ENCODE measurements at regions not wholly inside any gene's neighbourhood (a gene's known extent, or its start where the extent isn't known, plus 50 kb on each side); places are given as distances from the start of the nearest gene placed in this dataset.

DNA sequence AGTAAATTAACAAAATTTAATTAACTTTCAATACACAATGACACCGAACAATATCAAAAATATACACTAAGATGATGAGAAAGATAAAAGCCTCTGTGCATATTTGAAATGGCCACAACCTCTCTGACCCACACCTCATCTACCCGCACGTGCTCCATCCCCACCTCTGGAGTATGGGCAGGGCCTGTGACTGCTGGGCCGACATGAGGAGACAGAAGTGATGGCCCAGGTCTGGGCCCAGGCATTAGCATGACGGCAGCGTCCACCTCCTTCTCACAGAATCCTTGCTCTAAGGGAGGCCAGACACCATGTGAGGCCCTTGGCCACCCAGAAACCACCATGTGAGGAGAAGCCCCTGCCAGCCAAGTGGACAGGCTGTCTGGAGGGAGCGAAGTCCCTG is 122.1 kb upstream of the RNF32 start:
- TF ChIP-seq REST (IDR thresholded peaks at IDR 0.05) (no peak), JUND (IDR thresholded peaks at IDR 0.05) (no peak), YY1 (IDR thresholded peaks at IDR 0.05) (no peak), RAD21 (IDR thresholded peaks at IDR 0.05) (no peak), NR2F2 (IDR thresholded peaks at IDR 0.05) (no peak), TAF1 (conservative IDR thresholded peaks at IDR 0.05) (no peak), ZBTB33 (IDR thresholded peaks at IDR 0.05) (no peak), HNF4G (IDR thresholded peaks at IDR 0.05) (no peak), FOXA1 (IDR thresholded peaks at IDR 0.05) (no peak), FOXA2 (IDR thresholded peaks at IDR 0.05) (no peak), GABPA (IDR thresholded peaks at IDR 0.05 in 1 of 2, conservative IDR thresholded peaks at IDR 0.05 in 1 of 2) (no peak)
- TF ChIP-seq, protein P1, sequence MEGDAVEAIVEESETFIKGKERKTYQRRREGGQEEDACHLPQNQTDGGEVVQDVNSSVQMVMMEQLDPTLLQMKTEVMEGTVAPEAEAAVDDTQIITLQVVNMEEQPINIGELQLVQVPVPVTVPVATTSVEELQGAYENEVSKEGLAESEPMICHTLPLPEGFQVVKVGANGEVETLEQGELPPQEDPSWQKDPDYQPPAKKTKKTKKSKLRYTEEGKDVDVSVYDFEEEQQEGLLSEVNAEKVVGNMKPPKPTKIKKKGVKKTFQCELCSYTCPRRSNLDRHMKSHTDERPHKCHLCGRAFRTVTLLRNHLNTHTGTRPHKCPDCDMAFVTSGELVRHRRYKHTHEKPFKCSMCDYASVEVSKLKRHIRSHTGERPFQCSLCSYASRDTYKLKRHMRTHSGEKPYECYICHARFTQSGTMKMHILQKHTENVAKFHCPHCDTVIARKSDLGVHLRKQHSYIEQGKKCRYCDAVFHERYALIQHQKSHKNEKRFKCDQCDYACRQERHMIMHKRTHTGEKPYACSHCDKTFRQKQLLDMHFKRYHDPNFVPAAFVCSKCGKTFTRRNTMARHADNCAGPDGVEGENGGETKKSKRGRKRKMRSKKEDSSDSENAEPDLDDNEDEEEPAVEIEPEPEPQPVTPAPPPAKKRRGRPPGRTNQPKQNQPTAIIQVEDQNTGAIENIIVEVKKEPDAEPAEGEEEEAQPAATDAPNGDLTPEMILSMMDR (IDR thresholded peaks at IDR 0.05; ENCODE audit: low read depth, low read length, missing input control): no peak
- TF ChIP-seq, protein P2, sequence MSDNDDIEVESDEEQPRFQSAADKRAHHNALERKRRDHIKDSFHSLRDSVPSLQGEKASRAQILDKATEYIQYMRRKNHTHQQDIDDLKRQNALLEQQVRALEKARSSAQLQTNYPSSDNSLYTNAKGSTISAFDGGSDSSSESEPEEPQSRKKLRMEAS (IDR thresholded peaks at IDR 0.05): no peak
- TF ChIP-seq, protein P3, sequence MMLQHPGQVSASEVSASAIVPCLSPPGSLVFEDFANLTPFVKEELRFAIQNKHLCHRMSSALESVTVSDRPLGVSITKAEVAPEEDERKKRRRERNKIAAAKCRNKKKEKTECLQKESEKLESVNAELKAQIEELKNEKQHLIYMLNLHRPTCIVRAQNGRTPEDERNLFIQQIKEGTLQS (IDR thresholded peaks at IDR 0.05): no peak
